Islet precursor cell (in vitro differentiated cells): ENCODE measurements at regions not wholly inside any gene's neighbourhood (a gene's known extent, or its start where the extent isn't known, plus 50 kb on each side); places are given as distances from the start of the nearest gene placed in this dataset.
A peak's percentile ranks its signal among the peaks of the same experiment; 100 is the strongest.
"Not testable (repeated sequence)": the region's sequence is repeated elsewhere in the genome, so short reads cannot be mapped to it uniquely, and the experiment has no call there.

Source experiments
- DNase-seq: peaks from one replicate; pipeline ENCODE4 v3.0.0-alpha.2; 2018

- DNase-seq = peak; percentile 3
Observed at GRCh38 chr15:21174761-21175160, 265.5 kb downstream of the POTEB3 start.

GRCh38 chr15:21151203-21151966 lies 285.3 kb upstream of the POTEB2 start:
- DNase-seq = not testable (repeated sequence)

GRCh38 chr15:21148136-21148535 lies 282.0 kb upstream of the POTEB2 start:
- DNase-seq = not testable (repeated sequence)

- not testable (repeated sequence) for DNase-seq
Observed at GRCh38 chr15:21133893-21134292, 267.8 kb upstream of the POTEB2 start.

- DNase-seq = peak; percentile 41
Observed at GRCh38 chr15:21112271-21113053, 246.3 kb upstream of the POTEB2 start.

- DNase-seq = peak; percentile 58
Observed at GRCh38 chr15:21111861-21112260, 245.7 kb upstream of the POTEB2 start.

GRCh38 chr15:21111172-21111571 lies 245.1 kb upstream of the POTEB2 start:
- DNase-seq = not testable (repeated sequence)

- DNase-seq = not testable (repeated sequence)
Observed at GRCh38 chr15:21110187-21110804, 244.2 kb upstream of the POTEB2 start.

GRCh38 chr15:21108384-21108783 lies 242.3 kb upstream of the POTEB2 start:
- DNase-seq = not testable (repeated sequence)

- not testable (repeated sequence) for DNase-seq
Observed at GRCh38 chr15:21107399-21108381, 241.6 kb upstream of the POTEB2 start.

- not testable (repeated sequence) for DNase-seq
Observed at GRCh38 chr15:21096599-21096998, 230.5 kb upstream of the POTEB2 start.

- DNase-seq = not testable (repeated sequence)
Observed at GRCh38 chr15:21079544-21079943, 213.4 kb upstream of the POTEB2 start.

- not testable (repeated sequence) for DNase-seq
Observed at GRCh38 chr15:21068917-21069316, 202.8 kb upstream of the POTEB2 start.

- DNase-seq = peak; percentile 12
Observed at GRCh38 chr15:21063512-21063911, 197.4 kb upstream of the POTEB2 start.

- not testable (repeated sequence) for DNase-seq
Observed at GRCh38 chr15:21062619-21063163, 196.6 kb upstream of the POTEB2 start.

GRCh38 chr15:21051866-21052265 lies 185.8 kb upstream of the POTEB2 start:
- DNase-seq = not testable (repeated sequence)

GRCh38 chr15:21031703-21032102 lies 165.6 kb upstream of the POTEB2 start:
- not testable (repeated sequence) for DNase-seq

GRCh38 chr15:21029001-21029400 lies 162.9 kb upstream of the POTEB2 start:
- not testable (repeated sequence) for DNase-seq

- DNase-seq = not testable (repeated sequence)
Observed at GRCh38 chr15:21027942-21028341, 161.8 kb upstream of the POTEB2 start.

GRCh38 chr15:21026848-21027247 lies 160.7 kb upstream of the POTEB2 start:
- not testable (repeated sequence) for DNase-seq

GRCh38 chr15:21024235-21024987 lies 158.3 kb upstream of the POTEB2 start:
- peak; percentile 29 for DNase-seq
